SU-DHL-6 (cell line): ENCODE measurements at regions not wholly inside any gene's neighbourhood (a gene's known extent, or its start where the extent isn't known, plus 50 kb on each side); places are given as distances from the start of the nearest gene placed in this dataset.

Experiments
- CTCF ChIP-seq: fragments of 200-600 bp; sonication (generic); IDR thresholded peaks from one replicate; pipeline ENCODE4 v1.5.1; 2017; ENCODE audit warnings: antibody characterized with exemption, mild to moderate bottlenecking, low read length, moderate library complexity; ENCODE audit not compliant: insufficient read depth, poor library complexity, severe bottlenecking
- EZH2phosphoT487 ChIP-seq: fragments of 200-600 bp; sonication (generic), shearing (Covaris generic); conservative IDR thresholded peaks from 2 replicates; pipeline ENCODE4 v1.6.1; 2018; ENCODE audit warnings: mild to moderate bottlenecking, antibody characterized with exemption, low read length, moderate library complexity, mixed read lengths

DNA sequence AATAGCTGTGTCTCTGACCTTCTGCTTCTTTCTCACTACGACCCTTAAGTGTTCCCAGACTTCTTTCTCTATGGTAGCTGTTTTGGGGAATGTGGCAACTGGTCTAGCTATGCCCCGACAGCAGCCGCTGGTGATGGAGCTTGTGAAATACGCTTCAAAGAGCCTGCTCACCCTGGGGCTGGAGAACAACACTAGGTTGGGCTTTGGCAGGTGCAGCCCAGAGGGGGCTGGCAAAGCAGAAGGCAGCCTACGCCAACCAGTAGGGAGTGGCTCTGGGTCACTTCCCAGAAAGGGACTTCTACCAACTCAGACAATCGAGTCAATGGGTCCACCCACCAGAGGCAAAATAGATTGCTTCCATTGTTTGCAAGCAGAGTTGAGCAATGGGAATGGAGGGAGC, 262.8 kb downstream of the LMO4 start:
- TF ChIP-seq CTCF: no peak
- TF ChIP-seq EZH2phosphoT487: no peak
